ENCODE measurements at regions not wholly inside any gene's neighbourhood (a gene's known extent, or its start where the extent isn't known, plus 50 kb on each side); places are given as distances from the start of the nearest gene placed in this dataset.

- H3K4me2 ChIP-seq (ENCODE audit: low read length), result no peak overlapping the region
- ATAC-seq, result no peak
- no peak overlapping the region for H3K9ac ChIP-seq (ENCODE audit: low read length)
- intact Hi-C loops (cut with micrococcal nuclease), result no loop called here
- no peaks in the 10 kb centered on the region for H3K4me1 ChIP-seq (ENCODE audit: insufficient read depth, low read length)
- H3K27me3 ChIP-seq (ENCODE audit: low read length), result peaks cover 13% of the 10 kb centered on the region; the same call in 1 of the 2 replicates
- no peaks in the 10 kb centered on the region for H3K9me3 ChIP-seq (ENCODE audit: low read length)
- H3F3A ChIP-seq (ENCODE audit: low read length, unreplicated experiment), result no peaks in the 10 kb centered on the region
- no peak overlapping the region for H3K4me3 ChIP-seq (ENCODE audit: low read length)
- ChIA-PET POLR2A (ENCODE audit: unreplicated experiment) (no interaction called here), CTCF (no interaction called here)
- no peak overlapping the region for H3K27ac ChIP-seq (ENCODE audit: low read length)
- no peaks in the 10 kb centered on the region for H4K20me1 ChIP-seq (ENCODE audit: low read length)
- H3K36me3 ChIP-seq (ENCODE audit: low read depth, low read length), result no peaks in the 10 kb centered on the region
- BruUV-seq (replicated peaks), result no TSS peak
- H3K79me2 ChIP-seq (ENCODE audit: low read length), result no peaks in the 10 kb centered on the region
- no peaks in the 10 kb centered on the region for H3K9me2 ChIP-seq (replicated peaks; ENCODE audit: low read length)
- peak; percentile 49 for DNase-seq
- TF ChIP-seq EZH2phosphoT487 (IDR thresholded peaks at IDR 0.05; ENCODE audit: borderline replicate concordance, low read length) (no peak), CTCF (conservative IDR thresholded peaks at IDR 0.05; ENCODE audit: low read depth, low read length) (peak; percentile 80)
- H2AFZ ChIP-seq (ENCODE audit: low read length), result no peak overlapping the region
Measured at GRCh38 chr15:31197497-31198414, 96.2 kb upstream of the TRPM1 start.

GRCh38 chr15:31200735-31201151, 99.2 kb upstream of the TRPM1 start:
- H3K27me3 ChIP-seq (ENCODE audit: low read length), result peaks cover 26% of the 10 kb centered on the region
- no peaks in the 10 kb centered on the region for H4K20me1 ChIP-seq (ENCODE audit: low read length)
- H2AFZ ChIP-seq (ENCODE audit: low read length), result no peak overlapping the region
- H3K9me3 ChIP-seq (ENCODE audit: low read length), result no peaks in the 10 kb centered on the region
- H3K36me3 ChIP-seq (ENCODE audit: low read depth, low read length), result no peaks in the 10 kb centered on the region
- ATAC-seq, result peak; percentile 90
- H3F3A ChIP-seq (ENCODE audit: low read length, unreplicated experiment), result no peaks in the 10 kb centered on the region
- peak; percentile 66 for DNase-seq
- no peaks in the 10 kb centered on the region for H3K9me2 ChIP-seq (replicated peaks; ENCODE audit: low read length)
- no peak overlapping the region for H3K4me2 ChIP-seq (ENCODE audit: low read length)
- H3K79me2 ChIP-seq (ENCODE audit: low read length), result no peaks in the 10 kb centered on the region
- TF ChIP-seq CTCF (conservative IDR thresholded peaks at IDR 0.05; ENCODE audit: low read depth, low read length) (peak; percentile 56), EZH2phosphoT487 (IDR thresholded peaks at IDR 0.05; ENCODE audit: borderline replicate concordance, low read length) (no peak)
- H3K4me1 ChIP-seq (ENCODE audit: insufficient read depth, low read length), result no peaks in the 10 kb centered on the region
- no peak overlapping the region for H3K4me3 ChIP-seq (ENCODE audit: low read length)
- intact Hi-C loops (cut with micrococcal nuclease), result loop anchor here (1.0 kb wide), 1 partner anchor 290 kb away; no protein-coding TSS in a partner anchor
- ChIA-PET CTCF (interaction anchor here (0.6 to 1.5 kb wide), 3 partner anchors 234 to 290 kb away, joined by 3 to 10 read pairs (median 8); no protein-coding TSS in a partner anchor), POLR2A (ENCODE audit: unreplicated experiment) (no interaction called here)
- no peak overlapping the region for H3K27ac ChIP-seq (ENCODE audit: low read length)
- no peak overlapping the region for H3K9ac ChIP-seq (ENCODE audit: low read length)
- BruUV-seq (replicated peaks), result no TSS peak

GRCh38 chr15:31202953-31203352, 101.4 kb upstream of the TRPM1 start:
- POLR2A ChIA-PET (ENCODE audit: unreplicated experiment), result no interaction called here
- no peak overlapping the region for H3K27ac ChIP-seq (ENCODE audit: low read length)
- no peak overlapping the region for H3K9ac ChIP-seq (ENCODE audit: low read length)
- H3K4me3 ChIP-seq (ENCODE audit: low read length), result no peak overlapping the region
- no peaks in the 10 kb centered on the region for H3K36me3 ChIP-seq (ENCODE audit: low read depth, low read length)
- H3K27me3 ChIP-seq (ENCODE audit: low read length), result peaks cover 36% of the 10 kb centered on the region
- TF ChIP-seq EZH2 (IDR thresholded peaks at IDR 0.05; ENCODE audit: low read length, unreplicated experiment) (no peak), EZH2phosphoT487 (IDR thresholded peaks at IDR 0.05; ENCODE audit: borderline replicate concordance, low read length) (no peak), CTCF (conservative IDR thresholded peaks at IDR 0.05; ENCODE audit: low read depth, low read length) (no peak)
- no peak overlapping the region for H3K4me2 ChIP-seq (ENCODE audit: low read length)
- H3K79me2 ChIP-seq (ENCODE audit: low read length), result no peaks in the 10 kb centered on the region
- DNase-seq (no peak), ATAC-seq (no peak)
- no TSS peak for BruUV-seq (replicated peaks)
- CTCF ChIA-PET, result no interaction called here
- H3K4me1 ChIP-seq (ENCODE audit: insufficient read depth, low read length), result no peaks in the 10 kb centered on the region
- no peaks in the 10 kb centered on the region for H4K20me1 ChIP-seq (ENCODE audit: low read length)
- intact Hi-C loops (cut with micrococcal nuclease), result no loop called here
- no peaks in the 10 kb centered on the region for H3K9me2 ChIP-seq (replicated peaks; ENCODE audit: low read length)
- no peaks in the 10 kb centered on the region for H3K9me3 ChIP-seq (ENCODE audit: low read length)
- no peak overlapping the region for H2AFZ ChIP-seq (ENCODE audit: low read length)
- H3F3A ChIP-seq (ENCODE audit: low read length, unreplicated experiment), result no peaks in the 10 kb centered on the region
